Neural progenitor cell (in vitro differentiated cells): ENCODE measurements at regions not wholly inside any gene's neighbourhood (a gene's known extent, or its start where the extent isn't known, plus 50 kb on each side); places are given as distances from the start of the nearest gene placed in this dataset.

ENCODE experiments used
- DNase-seq: peaks from one replicate; pipeline ENCODE4 v3.0.0-alpha.2; 2016; ENCODE audit warnings: low spot score
- H2AFZ ChIP-seq: fragments of 200-600 bp; sonication (generic); replicated peaks from 2 replicates; pipeline ENCODE4 v1.6.1; 2016; ENCODE audit warnings: antibody characterized with exemption
- H3F3A ChIP-seq: fragments of 200-600 bp; sonication (generic); 2 replicates; pipeline ENCODE4 v1.6.1; 2016; ENCODE audit warnings: antibody characterized with exemption, low read depth
- H3K27ac ChIP-seq: fragments of 200-600 bp; sonication (generic); 2 replicates; pipeline ENCODE4 v1.5.1; 2016; ENCODE audit warnings: mild to moderate bottlenecking
- H3K27me3 ChIP-seq: fragments of 200-600 bp; sonication (generic); 2 replicates; pipeline ENCODE4 v1.6.1; 2016; ENCODE audit warnings: mild to moderate bottlenecking, moderate library complexity
- H3K36me3 ChIP-seq: fragments of 200-600 bp; sonication (generic); 2 replicates; pipeline ENCODE4 v1.5.1; 2016
- H3K4me1 ChIP-seq: fragments of 200-600 bp; sonication (generic); 2 replicates; pipeline ENCODE4 v1.6.1; 2016; ENCODE audit warnings: mixed run types
- H3K4me2 ChIP-seq: fragments of 200-600 bp; sonication (generic); 2 replicates; pipeline ENCODE4 v1.6.1; 2016
- H3K4me3 ChIP-seq: fragments of 200-600 bp; sonication (generic); 2 replicates; pipeline ENCODE4 v1.5.1; 2016
- H3K79me2 ChIP-seq: fragments of 200-600 bp; sonication (generic); 2 replicates; pipeline ENCODE4 v1.6.1; 2016; ENCODE audit warnings: low read depth
- H3K9ac ChIP-seq: fragments of 200-600 bp; sonication (generic); 2 replicates; pipeline ENCODE4 v1.6.1; 2016
- H3K9me3 ChIP-seq: fragments of 200-600 bp; sonication (generic); 2 replicates; pipeline ENCODE4 v1.5.1; 2016; ENCODE audit warnings: low read depth
- H4K20me1 ChIP-seq: fragments of 200-600 bp; sonication (generic); 2 replicates; pipeline ENCODE4 v1.6.1; 2016; ENCODE audit warnings: low read depth
- H3K27ac Mint-ChIP-seq: 3 replicates; pipeline ENCODE4 v1.8.0; 2021; ENCODE audit warnings: mixed read lengths
- H3K27me3 Mint-ChIP-seq: 2 replicates; pipeline ENCODE4 v1.8.0; 2022; ENCODE audit warnings: low read depth, mild to moderate bottlenecking, inconsistent platforms, moderate library complexity, mixed read lengths; ENCODE audit not compliant: insufficient read depth
- H3K36me3 Mint-ChIP-seq: 3 replicates; pipeline ENCODE4 v1.8.0; 2021; ENCODE audit warnings: mixed read lengths
- H3K4me1 Mint-ChIP-seq: 3 replicates; pipeline ENCODE4 v1.8.0; 2021; ENCODE audit warnings: mixed read lengths
- H3K4me3 Mint-ChIP-seq: 3 replicates; pipeline ENCODE4 v1.8.0; 2021; ENCODE audit warnings: mild to moderate bottlenecking, moderate library complexity, mixed read lengths
- H3K9me3 Mint-ChIP-seq: 3 replicates; pipeline ENCODE4 v1.8.0; 2020; ENCODE audit warnings: mixed read lengths
- CTCF ChIP-seq: fragments of 200-600 bp; sonication (generic); IDR thresholded peaks from 2 replicates; pipeline ENCODE4 v1.5.1; 2017; ENCODE audit warnings: antibody characterized with exemption, mild to moderate bottlenecking
- EZH2 ChIP-seq: fragments of 200-600 bp; sonication (generic); IDR thresholded peaks from 2 replicates; pipeline ENCODE4 v1.6.1; 2017; ENCODE audit warnings: antibody characterized with exemption, mild to moderate bottlenecking, moderate library complexity
- EZH2phosphoT487 ChIP-seq: fragments of 200-600 bp; sonication (generic); IDR thresholded peaks from 2 replicates; pipeline ENCODE4 v1.6.1; 2017; ENCODE audit warnings: antibody characterized with exemption

DNA sequence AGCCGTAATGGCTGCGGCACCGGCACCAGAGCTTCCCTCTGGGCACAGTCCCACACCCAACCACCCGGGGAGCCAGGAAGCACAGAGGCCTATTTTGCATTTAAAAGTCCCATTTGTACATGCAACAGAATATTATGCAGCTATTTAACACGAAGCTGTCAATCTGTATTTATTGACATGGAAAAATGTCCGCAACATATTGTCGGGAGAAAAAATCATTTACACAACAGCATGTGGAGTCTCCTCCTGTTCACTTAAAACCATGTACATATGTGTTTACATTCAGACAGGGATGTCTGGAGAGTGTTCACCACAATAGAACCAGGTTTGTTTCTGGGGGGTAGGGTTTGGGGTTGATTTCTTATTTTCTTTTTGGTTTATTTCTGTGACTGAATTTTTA, 63.4 kb upstream of the GRIK3 start:
- H3K4me3 Mint-ChIP-seq: no peak overlapping the region
- no peak overlapping the region for H3K27ac ChIP-seq
- no peak overlapping the region for H3K4me3 ChIP-seq
- H3K36me3 ChIP-seq: no peaks in the 10 kb centered on the region
- TF ChIP-seq CTCF: no peak
- TF ChIP-seq EZH2phosphoT487: no peak
- TF ChIP-seq EZH2: no peak
- H3K79me2 ChIP-seq: no peaks in the 10 kb centered on the region
- H3K4me1 Mint-ChIP-seq: peaks cover 25% of the 10 kb centered on the region
- no peaks in the 10 kb centered on the region for H3F3A ChIP-seq
- H3K9me3 ChIP-seq: no peaks in the 10 kb centered on the region
- H3K9me3 Mint-ChIP-seq: no peaks in the 10 kb centered on the region
- H3K27me3 ChIP-seq: peaks cover 6% of the 10 kb centered on the region
- H2AFZ ChIP-seq: no peak overlapping the region
- peak overlapping the region; percentile 19 for H3K4me2 ChIP-seq
- peaks cover 11% of the 10 kb centered on the region for H3K4me1 ChIP-seq
- no peak overlapping the region for H3K9ac ChIP-seq
- H4K20me1 ChIP-seq: no peaks in the 10 kb centered on the region
- no peak for DNase-seq
- H3K36me3 Mint-ChIP-seq: no peaks in the 10 kb centered on the region
- no peak overlapping the region for H3K27ac Mint-ChIP-seq
- peaks cover 20% of the 10 kb centered on the region for H3K27me3 Mint-ChIP-seq

DNA sequence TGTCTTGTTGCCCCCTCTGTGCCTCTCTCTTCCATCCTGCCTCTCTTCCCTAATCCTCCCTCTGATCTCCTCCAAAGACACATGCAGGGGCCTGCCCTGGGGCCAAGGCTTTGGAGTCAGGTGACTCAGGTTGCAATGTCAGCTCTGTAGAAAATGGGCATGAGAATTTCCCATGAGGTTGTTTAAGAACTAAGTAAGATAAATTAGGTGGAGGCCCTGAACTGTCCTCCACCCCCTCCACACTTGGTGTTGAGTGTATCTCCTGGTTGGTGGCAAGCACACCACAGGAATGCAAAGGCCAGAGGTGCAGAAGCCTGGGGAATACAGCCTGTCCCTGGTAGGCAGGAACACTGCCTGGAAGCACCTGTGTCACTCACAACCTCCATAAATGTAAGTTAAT, 63.9 kb upstream of the GRIK3 start:
- no peaks in the 10 kb centered on the region for H3K36me3 ChIP-seq
- H3K9me3 ChIP-seq: no peaks in the 10 kb centered on the region
- peak; percentile 24 for DNase-seq
- Mint-ChIP-seq H3K36me3 (no peaks in the 10 kb centered on the region), H3K27me3 (peaks cover 18% of the 10 kb centered on the region), H3K9me3 (no peaks in the 10 kb centered on the region), H3K4me1 (peaks cover 25% of the 10 kb centered on the region), H3K4me3 (no peak overlapping the region), H3K27ac (no peak overlapping the region)
- TF ChIP-seq CTCF (no peak), EZH2 (no peak), EZH2phosphoT487 (no peak)
- peaks cover 10% of the 10 kb centered on the region for H3K27me3 ChIP-seq
- peak overlapping the region; percentile 19 for H3K4me2 ChIP-seq
- H3K4me3 ChIP-seq: no peak overlapping the region
- H3K27ac ChIP-seq: no peak overlapping the region
- peaks cover 11% of the 10 kb centered on the region for H3K4me1 ChIP-seq
- H3K79me2 ChIP-seq: no peaks in the 10 kb centered on the region
- no peak overlapping the region for H3K9ac ChIP-seq
- H2AFZ ChIP-seq: no peak overlapping the region
- no peaks in the 10 kb centered on the region for H3F3A ChIP-seq
- no peaks in the 10 kb centered on the region for H4K20me1 ChIP-seq

- Histone ChIP-seq H2AFZ (no peak overlapping the region), H4K20me1 (no peaks in the 10 kb centered on the region), H3K4me3 (no peak overlapping the region), H3K36me3 (no peaks in the 10 kb centered on the region), H3K4me2 (no peak overlapping the region), H3K4me1 (peaks cover 11% of the 10 kb centered on the region), H3K9me3 (no peaks in the 10 kb centered on the region), H3K27ac (no peak overlapping the region), H3K79me2 (no peaks in the 10 kb centered on the region), H3K9ac (no peak overlapping the region), H3F3A (no peaks in the 10 kb centered on the region), H3K27me3 (peaks cover 10% of the 10 kb centered on the region)
- no peaks in the 10 kb centered on the region for H3K36me3 Mint-ChIP-seq
- H3K9me3 Mint-ChIP-seq: no peaks in the 10 kb centered on the region
- H3K4me1 Mint-ChIP-seq: peaks cover 20% of the 10 kb centered on the region
- TF ChIP-seq EZH2phosphoT487: no peak
- no peak for TF ChIP-seq CTCF
- no peak for TF ChIP-seq EZH2
- no peak overlapping the region for H3K4me3 Mint-ChIP-seq
- DNase-seq: no peak
- H3K27me3 Mint-ChIP-seq: peaks cover 15% of the 10 kb centered on the region
- no peak overlapping the region for H3K27ac Mint-ChIP-seq
Measured at GRCh38 chr1:37100310-37100709, 66.0 kb upstream of the GRIK3 start.
